HG03439 (cell line): ENCODE measurements at regions not wholly inside any gene's neighbourhood (a gene's known extent, or its start where the extent isn't known, plus 50 kb on each side); places are given as distances from the start of the nearest gene placed in this dataset.

ENCODE experiments used
- ATAC-seq: cut with Tn5 transposase; IDR thresholded peaks from one replicate; pipeline ENCODE4 v1.9.1; 2021; ENCODE audit warnings: mild to moderate bottlenecking, moderate library complexity; ENCODE audit not compliant: unreplicated experiment

DNA sequence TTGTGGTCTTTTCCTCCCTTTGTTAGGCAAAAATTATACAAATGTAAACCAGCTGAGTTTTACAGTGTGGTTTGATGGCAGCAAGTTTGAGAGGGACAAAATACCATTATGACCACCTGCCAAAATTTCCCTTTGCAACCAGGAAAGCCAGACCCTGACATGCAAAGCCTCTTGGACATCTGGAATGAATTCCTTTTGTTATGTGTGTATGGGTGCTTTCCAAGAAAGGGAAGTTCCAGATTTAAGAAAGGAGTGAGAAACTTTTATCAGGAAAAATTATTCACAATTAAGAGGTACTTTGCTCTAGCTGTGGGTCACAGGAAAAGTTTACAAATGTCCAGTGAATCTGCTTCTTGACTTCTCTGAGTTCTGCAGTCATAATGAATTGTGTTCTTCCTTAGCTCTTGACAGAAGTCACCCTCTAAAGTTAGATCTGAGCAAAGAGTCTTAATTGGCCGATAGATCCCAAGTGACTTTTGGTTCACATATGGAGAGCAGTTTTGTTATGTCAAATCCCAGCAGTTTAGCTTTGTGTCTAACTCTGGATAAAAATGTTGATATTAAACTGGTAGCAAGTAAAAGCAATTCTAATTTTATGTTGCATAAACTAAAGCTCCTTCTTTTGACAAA, 295.9 kb upstream of the ZNF608 start:
- no peak for ATAC-seq

DNA sequence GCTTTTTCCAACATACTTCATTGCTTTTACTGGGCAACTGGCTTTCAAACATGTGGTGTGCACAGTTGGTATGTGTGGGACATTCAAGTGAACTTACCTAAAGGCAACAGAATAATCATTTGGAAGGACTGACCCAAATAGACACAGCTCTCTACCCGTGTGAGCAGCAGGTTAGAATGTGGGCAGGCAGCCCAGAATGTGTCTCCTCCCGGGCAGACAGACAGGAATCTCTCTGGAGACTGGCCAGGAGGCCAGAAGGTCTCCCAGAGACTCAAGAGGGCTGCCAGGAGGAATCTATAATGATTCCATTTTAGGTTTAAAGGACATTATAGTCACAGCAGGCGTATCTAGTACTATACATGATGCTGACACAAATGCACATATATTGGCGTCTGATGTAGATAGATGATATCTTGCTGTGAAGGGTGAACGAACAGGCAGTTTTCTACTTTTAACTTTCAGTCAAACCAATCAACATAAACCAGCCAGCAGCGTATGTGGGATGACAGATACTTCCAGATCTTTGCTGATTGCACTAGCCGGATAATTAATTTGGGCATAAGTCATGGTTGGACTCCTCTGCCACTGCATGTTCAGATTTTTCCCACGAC, 297.4 kb upstream of the ZNF608 start:
- ATAC-seq = no peak

DNA sequence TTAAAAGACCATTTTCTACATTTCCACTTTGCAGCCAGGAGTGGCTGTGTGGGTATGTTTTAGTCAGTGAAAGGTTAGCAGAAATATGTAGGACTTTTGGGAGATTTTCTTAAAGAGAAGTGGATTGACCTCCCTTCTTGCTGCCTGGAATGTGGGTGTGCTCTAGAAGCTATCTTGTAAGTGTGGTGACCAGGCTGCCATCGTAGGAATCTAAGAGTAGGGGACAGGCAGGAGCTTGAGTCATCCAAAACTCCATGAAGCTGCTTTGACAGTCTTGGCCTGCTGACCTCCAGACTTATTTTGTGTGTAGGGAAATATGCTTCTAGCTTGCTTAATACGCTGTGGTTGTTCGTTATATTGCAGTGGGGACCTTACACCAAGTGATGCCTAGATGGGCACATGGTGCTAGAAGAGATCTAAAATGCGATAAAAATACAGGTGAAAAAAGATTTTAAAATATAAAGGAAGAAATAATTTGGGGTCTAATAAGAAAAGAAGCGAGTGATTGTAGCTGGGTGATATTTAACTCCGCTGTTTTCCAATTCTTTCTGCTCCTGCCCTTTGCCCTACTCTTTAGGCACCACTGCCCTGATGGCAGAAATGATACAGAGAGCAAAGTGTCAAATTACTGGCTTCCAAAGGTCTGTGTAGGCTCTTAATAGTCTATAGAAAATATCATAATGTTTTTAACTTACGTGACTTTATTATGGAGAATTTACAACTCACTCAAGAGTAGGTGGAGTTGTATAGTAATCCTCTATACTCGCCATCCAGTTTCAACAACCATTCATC, 298.2 kb upstream of the ZNF608 start:
- ATAC-seq = no peak

DNA sequence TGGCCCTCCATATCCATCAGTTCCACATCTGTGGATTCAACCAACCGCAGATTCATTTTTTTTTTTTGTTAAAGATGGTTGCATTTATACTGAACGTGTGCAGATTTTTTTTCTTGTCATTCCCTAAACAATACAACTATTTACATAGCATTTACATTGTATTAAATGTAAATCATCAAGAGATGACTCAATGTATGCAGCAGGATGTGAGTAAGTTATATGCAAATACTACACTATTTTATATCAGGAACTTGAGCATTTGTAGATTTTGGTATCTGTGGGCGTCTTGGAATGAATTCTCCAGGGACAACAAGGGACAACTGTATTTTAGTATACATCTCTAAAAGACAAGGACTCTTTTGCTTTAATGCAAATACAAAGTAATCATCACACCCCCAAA, 299.2 kb upstream of the ZNF608 start:
- ATAC-seq = no peak

DNA sequence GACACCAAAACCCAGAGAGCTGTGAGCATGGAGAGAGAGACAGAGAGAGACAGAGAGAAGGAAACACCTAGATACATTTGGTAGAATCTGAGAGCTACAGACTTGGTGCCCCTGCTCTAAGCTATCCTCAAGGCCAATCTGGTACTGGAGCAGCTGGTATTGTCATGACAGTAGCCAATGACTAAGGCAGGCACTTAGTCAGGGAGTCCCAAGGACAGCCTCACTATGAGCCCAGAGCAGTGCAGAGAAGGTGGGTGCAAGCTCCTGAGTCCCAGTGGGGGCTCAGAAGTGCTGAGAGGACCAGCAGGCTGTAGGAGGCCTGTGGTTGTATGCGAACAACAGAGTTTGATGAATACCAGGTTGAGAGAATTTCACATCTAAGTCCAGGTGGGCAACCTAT, 300.4 kb upstream of the ZNF608 start:
- ATAC-seq = no peak

DNA sequence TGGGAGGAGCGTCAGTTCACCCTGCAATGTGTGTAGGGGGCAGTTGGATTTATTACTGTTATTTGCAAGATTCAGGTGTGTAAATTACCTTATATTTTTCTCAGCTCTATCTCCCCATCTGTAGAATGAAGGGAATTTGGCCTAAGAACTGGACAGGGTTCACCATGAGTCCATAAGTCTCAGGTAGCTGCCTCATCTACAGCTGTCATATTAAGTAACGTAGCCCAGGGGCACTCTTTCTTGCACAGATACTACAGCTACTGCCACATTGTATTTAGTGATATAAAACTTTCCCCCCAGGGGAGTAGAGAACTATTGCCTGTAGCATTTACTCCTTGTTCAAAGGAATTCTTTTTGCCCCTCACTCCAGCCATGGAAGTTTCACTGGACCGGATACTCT, 301.4 kb upstream of the ZNF608 start:
- no peak for ATAC-seq

DNA sequence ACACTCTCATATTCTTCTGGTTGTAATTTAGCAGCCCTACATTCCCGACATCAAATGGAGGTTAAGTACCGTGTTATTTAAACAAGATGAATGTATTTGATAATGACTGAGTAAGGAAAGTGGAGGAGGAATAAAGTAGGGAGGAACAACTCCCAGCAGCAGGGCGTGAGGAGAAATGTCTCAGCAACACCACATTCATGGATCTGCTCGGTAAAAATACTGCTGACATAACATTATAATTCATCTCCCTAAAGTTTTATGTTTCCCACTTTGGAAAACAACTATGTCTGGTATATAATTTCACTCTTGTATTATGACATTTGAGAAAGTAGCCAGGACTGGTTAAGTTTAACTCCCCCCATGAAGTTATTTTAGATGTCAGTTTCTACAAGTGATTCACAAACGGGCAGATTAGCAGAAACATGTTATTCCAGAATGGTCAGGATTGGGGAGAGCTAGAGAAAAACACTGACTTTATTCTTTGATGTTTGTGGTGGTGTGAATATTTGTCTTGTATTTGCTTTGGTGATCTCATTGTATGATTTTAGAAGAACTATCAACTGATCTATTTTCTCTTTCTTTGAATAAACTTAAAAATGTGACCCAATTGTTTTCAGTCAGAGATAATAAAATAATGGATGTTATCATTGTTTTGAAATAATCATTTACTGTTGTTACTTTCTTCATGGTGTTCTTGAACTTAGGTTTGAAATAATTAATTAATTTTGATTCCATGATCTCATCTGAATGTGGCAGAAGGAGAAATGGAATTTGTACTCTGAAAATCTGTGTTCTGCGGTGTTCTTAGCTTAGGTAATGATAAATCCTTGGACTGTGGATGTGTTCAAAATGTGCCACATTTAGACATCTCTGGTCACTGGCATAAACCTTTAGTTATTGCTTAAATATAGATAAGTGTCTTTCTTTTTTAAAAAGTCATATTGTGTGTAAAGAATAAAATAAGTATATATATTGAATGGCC, 303.6 kb upstream of the ZNF608 start:
- ATAC-seq = no peak

DNA sequence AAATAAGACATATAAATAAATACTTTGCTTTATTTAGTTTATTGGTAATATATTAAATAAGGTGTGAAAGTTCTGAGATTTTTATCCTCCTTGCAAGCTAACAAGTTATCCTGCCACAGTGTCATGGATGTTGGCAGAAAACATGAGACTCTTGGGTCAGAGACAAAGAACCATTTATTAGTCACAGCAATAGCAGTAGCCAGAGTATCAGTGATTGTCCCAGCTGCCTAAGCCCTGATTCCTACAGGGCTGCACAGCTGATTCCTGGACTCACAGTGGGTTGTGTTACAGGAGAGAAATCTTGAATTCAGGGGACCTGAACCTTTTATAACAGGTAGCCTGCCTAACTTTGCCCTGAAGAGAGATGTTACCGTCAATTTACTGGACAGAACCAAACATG, 304.5 kb upstream of the ZNF608 start:
- no peak for ATAC-seq

DNA sequence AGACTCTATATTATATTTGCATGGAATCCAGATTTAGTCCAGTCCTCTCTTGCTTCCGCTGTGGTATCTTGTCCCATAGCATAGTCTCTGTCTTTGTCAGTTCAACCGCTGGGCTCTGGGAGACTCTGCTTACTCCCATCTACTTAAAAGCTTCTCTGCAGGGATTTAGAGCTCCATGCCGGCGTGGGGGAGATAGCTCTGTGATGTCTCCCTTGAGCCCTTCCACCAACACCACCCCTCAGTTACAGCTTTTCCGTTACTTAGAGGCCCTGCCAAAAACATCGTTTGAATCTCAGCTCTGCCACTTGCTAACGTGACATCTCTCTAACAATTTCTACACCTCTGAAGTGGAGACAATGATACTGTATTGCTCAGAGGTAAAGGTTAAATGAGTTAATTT, 306.1 kb upstream of the ZNF608 start:
- ATAC-seq = no peak

DNA sequence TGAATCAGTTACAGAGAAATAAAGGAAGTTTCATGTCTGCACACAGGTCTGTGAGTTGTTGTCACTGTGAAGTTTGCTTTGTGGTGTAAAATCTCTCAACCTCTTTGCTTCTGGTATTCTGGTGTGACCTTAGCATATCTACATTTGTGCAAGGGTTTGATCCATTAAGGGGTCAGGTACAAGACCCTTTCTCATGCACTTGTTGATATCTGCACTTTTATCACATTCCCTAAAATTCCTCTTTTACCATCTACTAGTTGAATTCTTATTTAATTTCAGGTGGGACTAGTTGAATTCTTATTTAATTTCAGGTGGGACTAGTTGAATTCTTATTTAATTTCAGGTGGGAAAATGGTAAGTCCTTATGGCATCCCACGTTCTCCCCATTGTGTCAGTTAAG, 306.7 kb upstream of the ZNF608 start:
- ATAC-seq = no peak

DNA sequence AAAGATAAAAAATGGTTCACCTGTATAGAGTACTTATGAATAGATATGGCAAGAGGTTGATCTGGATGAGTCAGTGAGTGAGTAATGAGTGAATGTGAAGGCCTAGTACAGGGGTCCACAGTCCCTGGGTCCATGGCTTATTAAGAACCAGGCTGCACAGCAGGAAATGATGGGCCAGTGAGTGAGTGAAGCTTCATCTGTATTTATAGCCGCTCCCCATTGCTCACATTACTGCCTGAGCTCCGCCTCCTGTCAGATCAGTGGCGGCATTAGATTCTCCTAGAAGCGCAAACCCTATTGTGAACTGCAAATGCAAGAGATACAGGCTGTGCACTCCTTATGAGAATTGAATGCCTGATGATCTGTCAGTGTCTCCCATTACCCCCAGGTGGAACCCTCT, 307.7 kb upstream of the ZNF608 start:
- no peak for ATAC-seq

DNA sequence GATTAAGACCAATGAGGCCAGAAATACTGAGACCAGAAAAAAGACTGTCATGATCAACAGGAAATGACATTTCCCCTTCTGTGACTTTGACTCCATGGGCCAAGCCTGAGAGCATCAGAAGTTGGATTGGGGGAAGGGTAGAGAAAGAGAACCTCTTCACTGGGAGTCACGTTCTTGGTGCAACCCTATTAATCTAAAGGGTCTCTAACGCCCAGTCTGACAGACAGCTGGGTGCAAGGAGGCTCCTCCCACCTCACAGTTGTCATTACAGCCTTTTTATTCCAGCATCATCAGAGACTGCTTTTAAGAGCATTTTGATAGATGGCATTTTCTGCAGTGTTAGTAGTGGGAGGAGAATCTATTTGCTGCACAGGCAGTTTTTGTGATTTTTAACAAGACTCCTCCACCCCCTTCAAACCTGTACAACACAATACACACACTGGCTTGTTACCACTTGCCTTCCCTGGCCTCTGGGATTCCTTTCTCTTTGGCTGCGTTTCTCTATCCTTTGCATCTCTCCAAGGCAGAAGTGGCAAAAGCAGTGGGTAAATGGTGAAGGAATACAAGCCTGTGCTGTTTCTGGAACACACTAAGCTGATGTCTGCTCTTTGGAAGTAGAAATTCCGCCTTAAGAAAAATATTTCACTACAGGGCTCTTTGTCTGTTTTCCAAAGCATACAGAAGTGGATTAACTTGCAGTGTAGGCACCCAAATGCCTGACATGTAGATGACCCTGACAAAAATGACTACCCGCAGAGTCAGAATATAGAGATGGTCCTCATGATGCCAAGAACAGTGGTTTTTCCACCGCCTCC, 310.4 kb upstream of the ZNF608 start:
- no peak for ATAC-seq

DNA sequence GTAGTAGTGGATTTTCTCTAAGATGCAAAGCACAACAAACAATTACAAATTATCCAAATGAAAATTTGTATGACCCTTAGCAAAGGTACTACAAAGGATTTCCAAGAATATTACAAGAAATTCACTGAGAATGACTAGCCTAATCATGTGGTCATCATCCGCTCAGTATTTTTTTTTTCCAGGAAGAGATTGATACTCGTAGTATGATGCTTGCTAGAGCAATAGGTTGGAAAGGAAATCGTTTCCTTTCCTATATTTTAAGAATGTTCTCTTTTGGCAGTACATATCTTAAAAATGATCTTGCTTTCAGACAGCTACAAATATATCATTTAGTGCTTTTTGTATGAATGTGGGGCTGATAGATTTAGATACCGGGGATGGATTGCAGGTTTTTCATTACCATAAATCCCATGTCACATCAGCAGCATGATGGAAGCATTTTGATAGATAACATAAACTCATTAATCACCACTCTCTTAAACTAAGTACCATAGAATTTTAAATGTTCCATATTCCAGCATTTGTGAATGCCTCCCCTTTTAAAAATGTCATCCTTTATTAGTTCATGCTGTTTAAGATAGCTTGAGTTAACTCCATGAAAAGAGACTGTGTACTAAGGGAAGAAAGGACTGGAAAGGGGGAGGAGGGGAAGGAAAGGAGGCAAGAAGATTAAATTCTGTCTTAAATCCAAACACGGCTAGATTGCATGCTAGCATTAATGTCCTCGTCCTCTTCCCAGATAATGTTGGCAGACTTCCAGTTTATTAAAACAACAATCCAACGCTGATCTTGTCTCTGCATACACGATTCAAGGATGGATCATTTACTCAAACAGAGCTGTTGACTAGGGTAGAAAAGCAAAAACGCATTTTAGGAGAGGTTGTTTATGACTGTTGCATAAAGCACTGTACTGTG, 311.7 kb upstream of the ZNF608 start:
- no peak for ATAC-seq

DNA sequence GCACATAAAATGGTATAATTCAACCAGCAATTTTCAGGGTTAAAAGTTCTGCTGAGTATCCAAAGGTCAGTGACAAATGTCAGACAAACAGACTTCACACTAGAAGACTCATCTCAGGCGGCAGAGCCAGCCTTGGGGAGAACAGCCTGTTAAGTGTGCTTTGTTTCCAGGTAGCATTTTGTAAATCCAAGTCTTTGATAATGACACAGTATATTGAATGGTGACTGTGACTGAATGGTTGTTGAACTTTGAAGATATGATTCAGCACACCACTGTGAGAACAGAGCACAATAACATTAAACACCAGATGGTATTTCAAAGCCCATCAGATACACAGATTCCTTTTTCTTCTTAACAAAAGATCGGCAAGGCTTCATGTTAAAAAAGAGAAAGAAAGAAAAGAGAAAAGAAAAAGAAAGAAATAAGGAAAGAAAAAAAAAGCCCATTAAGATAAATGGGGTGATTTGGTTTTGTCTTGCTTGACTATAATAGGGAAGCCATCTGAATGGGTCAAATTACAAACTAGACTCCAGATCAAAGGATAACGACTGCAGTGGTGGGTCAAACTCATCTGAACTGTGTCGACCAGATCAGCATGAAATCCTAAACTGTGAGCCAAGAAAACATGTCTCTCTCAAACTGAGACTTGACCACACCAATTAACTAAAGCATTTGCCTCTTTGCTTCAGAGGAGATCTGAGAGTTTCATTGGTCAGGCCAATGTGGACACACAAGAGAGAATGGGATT, 313.0 kb upstream of the ZNF608 start:
- no peak for ATAC-seq

DNA sequence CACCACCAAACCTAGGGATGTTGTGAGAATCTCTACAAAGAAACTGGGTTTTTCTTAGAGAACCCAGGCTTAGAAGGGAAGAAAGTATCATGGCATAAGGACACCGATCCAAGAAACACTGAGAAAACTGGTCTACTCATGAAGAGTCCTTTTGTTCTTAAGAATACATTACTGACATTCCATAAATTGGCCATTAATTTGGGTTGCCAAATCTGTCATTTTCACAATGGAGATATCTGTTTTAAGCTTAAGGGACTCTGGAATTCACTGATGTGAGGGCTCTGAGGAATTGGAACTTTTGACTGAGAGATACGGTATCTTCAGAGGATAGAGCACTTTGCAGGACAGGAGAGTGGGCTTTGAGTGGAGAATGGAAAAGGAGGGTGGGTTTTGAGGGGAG, 315.3 kb upstream of the ZNF608 start:
- no peak for ATAC-seq

DNA sequence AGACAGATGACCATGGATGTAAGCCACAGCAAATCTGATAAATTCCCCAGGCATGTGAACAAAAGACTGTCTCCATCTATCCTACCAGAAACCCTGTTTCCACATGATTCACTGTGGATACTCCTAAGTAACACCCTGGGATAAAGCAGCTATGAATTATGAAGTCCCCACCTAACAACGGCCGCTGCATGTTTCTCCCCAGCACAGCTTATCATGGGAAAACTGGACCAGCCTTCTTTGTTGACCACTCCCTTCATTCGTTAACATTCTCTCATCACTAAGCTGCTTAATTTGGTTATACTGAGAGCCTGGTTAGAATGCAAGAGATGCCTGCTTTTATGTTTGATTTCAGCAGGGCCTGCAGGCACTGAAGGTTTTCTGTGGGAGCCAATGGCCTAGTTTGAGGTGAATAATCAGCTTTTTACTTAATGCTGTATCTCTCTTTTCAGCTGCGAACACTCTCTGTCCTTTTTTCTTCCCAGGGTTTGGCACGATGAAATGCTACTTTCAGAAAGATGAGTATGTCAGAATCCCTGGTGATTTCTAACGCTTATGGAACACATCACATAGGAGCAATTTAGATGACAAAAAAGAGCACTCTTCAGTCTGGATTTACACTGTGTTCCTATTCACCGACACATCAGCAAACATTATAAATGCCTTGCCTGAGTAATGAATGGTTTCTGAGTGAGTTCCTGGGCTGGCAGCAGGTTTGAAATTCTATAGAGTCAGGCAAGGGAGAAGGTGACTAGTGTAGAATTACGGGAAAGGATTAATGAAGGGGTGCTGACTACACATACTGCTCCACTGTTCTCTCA, 318.4 kb upstream of the ZNF608 start:
- ATAC-seq = no peak

DNA sequence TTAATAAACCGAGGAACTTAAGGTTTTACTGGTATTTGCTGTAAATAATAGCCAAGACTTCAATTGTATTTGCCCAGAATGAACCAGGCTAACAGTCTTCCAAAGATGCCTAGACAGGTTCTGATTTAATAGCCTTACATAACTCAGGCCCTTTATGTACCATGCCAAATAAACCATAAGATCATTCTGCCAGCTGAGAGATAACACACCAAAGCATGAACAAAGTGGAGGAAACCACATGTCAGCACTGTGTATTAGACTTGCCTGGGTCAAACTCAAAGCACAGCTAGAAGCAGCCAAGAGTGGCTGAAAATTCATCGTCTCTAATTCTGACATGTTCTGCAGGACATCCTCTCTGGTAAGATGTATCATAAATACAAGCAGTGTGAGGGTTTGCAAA, 319.3 kb upstream of the ZNF608 start:
- ATAC-seq = no peak

DNA sequence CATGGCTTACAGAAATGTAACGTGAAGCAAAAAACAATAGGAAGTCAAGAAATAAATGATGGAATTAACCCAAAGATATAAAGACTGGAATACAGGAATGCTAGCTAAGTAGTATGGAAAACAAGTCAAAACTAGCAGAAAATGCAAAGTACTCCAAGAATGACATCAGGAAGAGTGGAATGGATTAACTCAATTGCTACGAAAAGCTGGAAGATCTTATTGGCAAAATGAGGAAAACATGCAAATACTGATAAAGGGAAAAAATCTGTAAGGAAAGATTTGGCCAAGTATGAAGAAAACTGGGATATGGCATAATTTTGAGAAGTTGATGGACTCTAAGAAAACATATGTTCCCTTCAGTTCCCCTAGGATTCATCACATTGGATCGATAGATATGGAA, 324.5 kb upstream of the ZNF608 start:
- no peak for ATAC-seq
